T-helper 22 cell (primary cell): ENCODE measurements at regions not wholly inside any gene's neighbourhood (a gene's known extent, or its start where the extent isn't known, plus 50 kb on each side); places are given as distances from the start of the nearest gene placed in this dataset.

Source experiments
- DNase-seq: peaks from one replicate; pipeline ENCODE4 v3.0.0-alpha.2; 2020; ENCODE audit warnings: low read depth

- DNase-seq: no peak
Observed at GRCh38 chr13:71079638-71080037, 787.4 kb downstream of the DACH1 start.

DNA sequence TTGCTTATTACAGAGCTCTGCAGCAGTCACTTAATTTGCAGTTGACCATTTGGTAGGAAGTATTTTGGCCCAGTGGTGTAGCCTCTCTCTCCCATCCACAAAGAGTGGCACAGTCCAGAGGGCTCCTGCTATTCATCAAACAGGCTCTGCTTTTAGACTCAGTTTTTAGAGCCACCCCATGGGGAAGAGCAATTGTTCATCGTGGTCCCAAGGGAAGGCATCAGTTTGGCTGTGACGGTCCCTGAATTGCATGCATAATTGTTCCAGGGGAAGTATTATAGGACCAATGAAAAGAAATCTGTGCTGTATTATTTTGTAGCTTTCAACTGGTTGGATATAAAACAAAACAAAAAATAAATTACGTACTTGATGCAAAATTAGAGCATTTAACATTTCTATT, 799.0 kb downstream of the DACH1 start:
- no peak for DNase-seq

DNA sequence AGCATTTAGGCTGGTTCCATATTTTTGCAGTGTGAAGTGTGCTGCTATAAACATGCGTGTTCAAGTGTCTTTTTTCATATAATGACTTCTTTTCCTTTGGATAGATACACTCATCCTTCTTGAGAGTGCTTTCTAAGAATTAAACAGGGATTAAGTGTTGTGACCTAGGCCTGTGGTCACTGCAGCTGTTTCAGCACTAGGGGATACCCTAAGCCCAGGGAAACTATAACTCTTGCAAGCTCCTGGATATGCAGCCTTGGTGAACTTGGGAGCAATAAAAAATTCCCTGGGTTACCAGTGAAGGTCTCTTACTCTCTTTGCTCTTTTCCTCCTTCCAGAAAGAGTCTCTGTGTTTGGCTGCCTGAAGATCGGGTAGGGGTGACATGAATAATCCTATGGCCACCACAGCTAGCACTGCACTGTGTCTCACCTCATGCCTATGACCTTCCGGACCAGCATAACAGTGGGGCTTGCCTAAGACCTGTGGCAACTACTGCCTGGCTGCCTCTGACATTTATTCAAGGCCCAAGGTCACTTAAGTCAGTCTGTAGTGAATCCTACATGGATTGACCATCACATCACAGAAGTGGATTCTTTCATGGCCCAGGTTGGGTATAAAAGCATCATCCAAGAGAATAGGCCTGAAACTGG, 799.7 kb downstream of the DACH1 start:
- no peak for DNase-seq

DNA sequence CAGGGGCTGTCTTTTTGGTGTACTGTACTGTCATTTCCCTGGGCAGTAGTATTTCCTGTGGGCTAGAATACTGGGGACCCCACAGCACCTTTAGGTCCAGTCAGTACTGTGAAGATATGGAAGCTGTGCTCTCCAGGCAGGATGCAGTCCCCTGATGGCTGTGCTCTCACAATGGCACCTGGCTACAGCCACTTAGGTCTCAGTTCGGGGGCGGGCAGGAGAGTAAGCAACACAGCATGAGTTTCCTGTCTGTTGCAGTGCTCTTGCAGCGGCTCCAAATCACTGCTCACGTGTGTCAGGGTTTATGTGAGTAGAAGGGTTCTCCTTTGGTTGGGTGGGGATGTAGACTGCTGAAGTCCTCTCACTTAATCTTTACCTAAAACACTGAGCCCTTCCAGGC, 810.4 kb downstream of the DACH1 start:
- DNase-seq: no peak

DNA sequence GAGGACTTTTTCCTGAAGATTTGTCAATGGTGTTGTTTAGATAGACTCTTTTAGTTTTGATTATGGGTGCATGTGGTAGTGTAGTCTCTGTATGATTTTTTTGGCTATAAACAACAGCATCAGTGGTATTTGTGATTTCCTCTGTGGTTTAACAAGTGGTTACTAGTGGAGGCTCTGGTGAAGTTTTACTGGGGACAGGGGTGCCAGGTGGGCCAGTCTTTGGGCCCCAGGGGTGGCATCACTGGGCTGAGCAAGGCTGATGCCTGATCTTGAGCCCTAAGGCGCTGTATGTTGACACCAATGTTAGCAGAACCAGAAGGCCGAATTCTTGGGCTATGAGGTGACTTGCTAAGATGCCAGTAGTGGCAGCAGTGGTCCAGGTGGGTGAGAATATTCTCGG, 811.4 kb downstream of the DACH1 start:
- no peak for DNase-seq

- DNase-seq: no peak
Observed at GRCh38 chr13:71055047-71055446, 812.0 kb downstream of the DACH1 start.

GRCh38 chr13:71054358-71054757, 812.6 kb downstream of the DACH1 start:
- DNase-seq: no peak

- DNase-seq: no peak
Observed at GRCh38 chr13:71051573-71051972, 815.4 kb downstream of the DACH1 start.

GRCh38 chr13:71046360-71047079, 820.5 kb downstream of the DACH1 start:
- DNase-seq: no peak

DNA sequence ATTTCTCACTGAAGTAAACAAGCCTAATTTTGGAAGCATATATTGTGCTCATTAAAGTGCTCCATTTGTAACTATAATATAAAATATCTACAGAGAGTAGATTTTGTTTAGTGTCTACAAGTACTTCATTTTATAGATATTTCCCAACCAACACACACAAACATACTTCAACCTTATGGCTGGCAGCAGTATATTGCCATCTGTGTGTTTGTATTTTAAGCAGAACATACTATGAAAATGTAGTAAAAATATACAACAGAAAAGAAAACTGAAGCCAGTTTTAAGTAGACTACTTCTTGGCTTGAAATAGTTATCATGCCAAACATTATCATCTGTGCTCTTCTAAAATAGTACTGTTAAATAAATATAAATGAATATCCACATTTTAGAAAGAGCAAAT, 821.9 kb downstream of the DACH1 start:
- no peak for DNase-seq

GRCh38 chr13:71039440-71039839, 827.6 kb downstream of the DACH1 start:
- DNase-seq: no peak

GRCh38 chr13:71034018-71034417, 833.0 kb downstream of the DACH1 start:
- no peak for DNase-seq

DNA sequence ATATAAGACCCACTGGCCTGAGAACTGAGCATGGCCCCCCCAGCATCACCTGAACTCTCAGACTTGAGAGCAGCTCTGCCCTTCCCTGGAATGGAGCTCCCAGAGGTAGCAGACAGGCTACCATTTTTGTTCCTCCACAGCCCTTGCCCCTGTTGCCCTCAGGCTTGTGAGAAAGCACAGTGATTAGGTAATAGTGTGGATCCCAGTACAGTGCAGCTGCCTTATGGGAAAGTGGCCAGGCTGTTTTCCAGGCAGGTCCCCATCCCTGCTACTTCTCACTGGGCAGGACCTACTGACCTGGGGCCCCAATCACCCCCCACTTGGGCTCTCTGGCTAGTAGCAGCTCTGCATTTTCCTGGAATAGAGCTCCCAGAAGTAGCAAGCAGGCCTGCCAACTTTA, 834.0 kb downstream of the DACH1 start:
- DNase-seq: no peak

- DNase-seq: no peak
Observed at GRCh38 chr13:71030784-71031183, 836.2 kb downstream of the DACH1 start.

GRCh38 chr13:71028884-71029283, 838.1 kb downstream of the DACH1 start:
- no peak for DNase-seq

GRCh38 chr13:71021825-71022422, 845.1 kb downstream of the DACH1 start:
- no peak for DNase-seq

- DNase-seq: no peak
Observed at GRCh38 chr13:71018995-71019394, 848.0 kb downstream of the DACH1 start.

DNA sequence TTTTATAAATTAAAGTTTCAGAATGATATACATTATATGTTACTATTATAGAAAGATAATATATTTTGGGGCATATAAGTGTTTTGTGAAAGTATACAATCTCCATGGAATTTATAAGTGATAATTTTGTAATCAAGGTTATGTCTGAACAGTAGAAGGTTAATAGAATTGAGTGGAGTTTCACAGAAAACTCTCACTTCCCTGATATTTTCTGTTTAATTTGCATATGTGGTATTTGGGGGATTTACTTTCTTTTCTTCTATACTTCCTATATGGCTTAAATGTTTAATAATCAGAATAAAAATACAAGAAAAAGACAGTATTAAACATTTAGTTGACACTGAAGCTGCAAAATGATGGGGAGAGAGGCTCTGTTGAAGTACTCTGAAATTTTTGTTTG, 848.5 kb downstream of the DACH1 start:
- no peak for DNase-seq

DNA sequence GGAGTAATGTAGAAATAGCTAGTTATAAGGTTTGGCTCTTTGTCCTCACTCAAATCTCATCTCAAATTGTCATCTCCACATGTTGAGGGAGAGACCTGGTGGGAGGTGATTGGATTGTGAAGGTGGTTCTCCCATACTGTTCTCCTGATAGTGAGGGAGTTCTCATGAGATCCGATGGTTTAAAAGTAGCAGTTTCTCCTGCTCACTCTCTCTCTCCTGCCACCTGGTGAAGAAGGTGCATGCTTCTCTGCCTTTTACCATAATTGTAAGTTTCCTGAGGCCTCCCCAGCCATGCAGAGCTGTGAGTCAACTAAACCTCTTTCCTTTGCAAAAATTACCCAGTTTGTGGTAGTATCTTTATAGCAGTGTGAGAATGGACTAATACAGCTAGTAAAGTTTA, 849.4 kb downstream of the DACH1 start:
- DNase-seq: no peak

GRCh38 chr13:71015516-71015915, 851.5 kb downstream of the DACH1 start:
- no peak for DNase-seq

DNA sequence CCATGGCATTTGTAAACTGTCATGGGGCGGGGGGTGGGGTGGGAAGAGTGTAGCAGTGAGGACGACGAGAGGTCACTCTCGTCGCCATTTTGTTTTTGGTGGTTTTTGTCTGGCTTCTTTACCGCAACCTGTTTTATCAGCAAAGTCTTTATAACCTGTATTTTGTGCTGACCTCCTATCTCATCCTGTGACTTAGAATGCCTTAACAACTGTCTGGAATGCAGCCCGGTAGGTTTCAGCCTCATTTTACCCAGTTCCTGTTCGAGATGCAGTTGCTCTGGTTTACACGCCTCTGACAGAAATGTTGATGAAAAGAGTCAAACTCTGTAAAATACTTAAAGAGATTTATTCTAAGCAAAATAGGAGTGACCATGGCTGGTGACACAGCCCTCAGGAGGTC, 852.0 kb downstream of the DACH1 start:
- DNase-seq: no peak

DNA sequence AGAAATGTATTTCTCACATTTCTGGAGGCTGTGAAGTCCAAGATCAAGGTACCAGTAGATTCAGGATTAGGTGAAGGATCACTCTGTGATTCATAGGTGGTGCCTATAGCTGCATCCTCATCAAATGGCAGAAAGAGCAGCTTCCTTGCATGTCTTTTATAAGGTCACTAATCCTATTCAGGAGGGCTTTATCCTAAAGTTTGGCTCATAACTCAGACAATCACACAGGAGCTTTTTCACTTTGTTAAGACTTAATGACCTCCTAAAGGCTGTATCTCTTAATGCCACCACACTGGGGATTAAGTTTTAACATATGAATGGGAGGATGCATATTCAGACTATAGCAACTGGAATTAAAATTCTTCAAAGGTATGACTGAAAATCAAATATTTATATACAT, 861.1 kb downstream of the DACH1 start:
- no peak for DNase-seq

DNA sequence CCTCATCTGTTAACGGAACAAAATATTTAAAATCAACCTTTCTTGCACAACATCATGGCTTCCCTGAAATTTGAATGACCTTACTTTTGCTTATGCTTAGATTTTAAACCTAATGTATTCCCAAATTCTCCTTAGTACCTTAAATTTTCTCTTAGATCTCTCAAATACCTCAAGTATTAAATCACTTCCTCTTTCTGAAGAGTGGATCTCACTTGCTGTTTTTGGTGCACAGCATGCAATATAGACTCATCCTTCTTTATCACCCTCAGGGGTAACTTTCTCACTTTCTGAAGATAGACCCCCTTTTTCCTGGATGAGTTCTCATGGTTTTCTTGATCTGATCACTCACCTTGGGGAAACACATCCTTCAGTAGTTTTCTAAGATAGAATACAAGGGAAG, 871.7 kb downstream of the DACH1 start:
- DNase-seq: no peak

GRCh38 chr13:70994191-70994590, 872.8 kb downstream of the DACH1 start:
- no peak for DNase-seq
